ENCODE measurements at regions not wholly inside any gene's neighbourhood (a gene's known extent, or its start where the extent isn't known, plus 50 kb on each side); places are given as distances from the start of the nearest gene placed in this dataset.
"Not testable (repeated sequence)": the region's sequence is repeated elsewhere in the genome, so short reads cannot be mapped to it uniquely, and the experiment has no call there.

DNA sequence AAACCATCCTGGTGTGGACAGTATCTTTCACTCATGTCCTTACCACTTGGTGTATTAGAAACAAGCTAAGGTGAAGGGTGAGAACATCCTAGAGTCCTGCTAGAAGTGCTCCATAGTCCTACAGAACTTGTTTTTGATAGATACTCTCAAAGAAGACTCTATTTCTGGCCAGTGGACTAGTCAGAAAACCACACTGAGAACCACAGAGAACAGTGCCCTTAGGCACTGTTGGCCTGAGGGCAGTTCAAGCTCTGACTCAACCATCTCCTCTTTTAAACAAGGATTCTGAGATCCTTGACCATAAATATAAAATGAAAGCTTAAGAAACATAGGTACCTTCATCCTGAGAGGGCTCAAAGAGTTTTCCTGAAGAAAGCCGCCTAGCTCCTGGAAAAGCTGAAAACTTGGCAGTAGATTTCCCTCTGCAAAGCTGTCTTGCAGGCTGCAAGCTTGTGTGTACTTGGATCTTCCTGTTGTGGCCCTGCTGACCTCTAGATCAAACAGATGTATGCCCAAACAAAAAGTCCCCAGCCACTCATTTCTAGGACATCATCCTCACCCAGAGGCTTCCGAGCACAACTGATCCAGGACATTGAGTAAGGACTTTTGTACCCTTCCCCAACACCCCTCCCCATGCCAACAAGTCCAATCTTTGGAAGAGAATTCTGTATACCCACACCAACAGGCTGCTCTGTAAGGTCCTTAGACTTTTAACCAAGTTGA, 111.6 kb upstream of the CXCL13 start:
- FAIRE-seq = no peak

DNA sequence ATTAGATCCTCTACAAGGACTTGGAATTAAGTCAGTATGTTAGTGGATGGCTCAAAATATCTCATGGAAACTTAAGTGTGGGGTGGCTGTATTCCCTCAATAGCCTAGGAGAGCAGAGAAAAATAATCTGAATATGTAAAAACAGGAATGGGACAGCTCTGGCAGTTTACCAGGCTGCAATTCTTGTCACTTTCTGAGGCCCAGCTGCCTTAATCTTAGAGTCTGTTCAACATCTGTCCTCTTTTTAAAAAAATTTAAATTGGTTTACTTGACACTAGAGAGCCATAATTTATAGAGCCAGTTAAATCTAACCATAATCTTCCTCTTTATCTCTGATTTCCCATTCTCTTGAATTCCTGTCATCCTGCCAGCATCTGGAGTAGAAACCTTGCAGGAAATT, 109.2 kb upstream of the CXCL13 start:
- FAIRE-seq (no peak), DNase-seq (ENCODE audit: extremely low spot score, insufficient read length, low read depth) (no peak)

More for the DNA sequence above, 111.6 kb upstream of the CXCL13 start:
- DNase-seq (ENCODE audit: extremely low spot score, insufficient read length, low read depth) = no peak

- FAIRE-seq (no peak), DNase-seq (ENCODE audit: extremely low spot score, insufficient read length, low read depth) (no peak)
Measured at GRCh38 chr4:77500801-77501200, 104.8 kb upstream of the CXCL13 start.

GRCh38 chr4:77501240-77501639, 104.4 kb upstream of the CXCL13 start:
- DNase-seq (ENCODE audit: extremely low spot score, insufficient read length, low read depth) = no peak
- no peak for FAIRE-seq

DNA sequence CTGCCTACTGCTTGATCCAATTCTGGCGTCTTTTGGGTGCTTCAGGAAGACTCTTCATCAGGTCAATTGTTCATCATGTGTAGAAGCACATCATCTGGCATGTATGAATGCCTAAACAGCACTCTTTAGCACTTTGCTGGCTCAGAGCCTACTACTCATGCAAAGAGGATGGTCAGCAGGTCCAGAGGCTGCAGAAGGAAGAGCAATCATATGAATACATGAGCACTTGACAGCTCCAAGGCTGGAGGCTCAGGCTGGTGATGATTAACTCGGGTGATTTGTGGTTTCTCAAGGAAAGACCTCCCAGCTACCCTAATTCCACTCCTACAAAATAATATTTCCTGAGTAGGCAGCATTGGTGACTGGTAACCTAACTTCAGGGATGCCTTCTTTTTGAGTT, 103.8 kb upstream of the CXCL13 start:
- DNase-seq (ENCODE audit: extremely low spot score, insufficient read length, low read depth) (no peak), FAIRE-seq (no peak)

DNA sequence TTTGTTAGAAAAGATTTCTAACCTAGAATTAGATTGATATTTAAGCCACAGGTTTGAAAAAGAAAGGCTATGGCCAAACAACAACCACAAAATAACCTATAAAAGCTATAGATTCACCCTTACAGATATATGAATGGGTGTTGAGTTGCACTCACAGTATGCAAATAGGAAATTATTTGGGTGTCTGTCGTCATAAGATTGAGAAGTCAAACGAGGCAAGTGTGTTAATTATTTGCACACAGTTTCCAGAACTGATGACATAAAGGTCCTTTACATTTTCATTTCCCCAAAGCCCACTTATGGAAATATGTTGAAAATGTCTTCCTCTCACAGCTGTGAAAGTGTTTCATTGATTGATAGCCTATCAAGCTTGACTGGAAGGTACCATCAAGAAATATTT, 101.2 kb upstream of the CXCL13 start:
- FAIRE-seq (no peak), DNase-seq (ENCODE audit: extremely low spot score, insufficient read length, low read depth) (no peak)

GRCh38 chr4:77505275-77505957, 100.2 kb upstream of the CXCL13 start:
- FAIRE-seq = no peak

DNA sequence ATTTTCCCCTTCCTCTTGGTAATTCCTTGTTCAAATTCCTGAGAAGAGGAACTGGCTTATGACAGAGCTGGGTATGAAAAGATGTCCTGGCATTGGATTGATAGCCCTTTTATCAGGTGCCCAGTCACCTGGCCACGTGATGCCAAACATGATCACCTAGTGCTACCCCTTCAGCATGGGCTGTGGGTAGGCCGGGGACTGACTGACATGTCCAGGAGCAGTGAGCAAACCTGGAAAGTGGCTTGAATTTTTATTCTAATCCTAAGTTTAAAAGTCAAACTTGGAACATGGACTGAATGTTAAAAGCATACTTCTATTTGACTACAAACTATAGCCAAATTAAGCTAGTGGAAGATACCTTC, 99.7 kb upstream of the CXCL13 start:
- FAIRE-seq (no peak), DNase-seq (ENCODE audit: extremely low spot score, insufficient read length, low read depth) (no peak)

More at GRCh38 chr4:77505275-77505957, 100.2 kb upstream of the CXCL13 start:
- DNase-seq (ENCODE audit: extremely low spot score, insufficient read length, low read depth) = no peak

DNA sequence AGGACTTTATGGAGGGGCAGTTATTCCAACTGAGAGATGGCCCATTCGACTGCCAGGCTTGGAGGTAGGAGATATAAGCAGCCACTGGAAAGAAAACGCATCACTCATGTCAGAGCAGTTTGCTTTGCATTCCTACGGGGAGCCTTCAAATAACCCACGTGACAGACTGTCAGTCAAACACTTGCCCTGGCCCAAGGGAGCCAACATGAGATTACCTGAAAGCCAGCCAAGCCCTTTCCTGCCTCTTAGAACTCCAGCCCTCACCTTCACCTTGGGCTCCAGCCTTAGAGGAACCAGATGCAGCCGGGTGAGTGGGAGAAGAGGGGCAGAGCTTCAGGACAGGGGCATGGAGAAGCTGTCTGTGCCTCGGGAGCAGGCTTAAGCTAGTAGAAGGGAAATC, 95.3 kb upstream of the CXCL13 start:
- FAIRE-seq (no peak), DNase-seq (ENCODE audit: extremely low spot score, insufficient read length, low read depth) (no peak)

DNA sequence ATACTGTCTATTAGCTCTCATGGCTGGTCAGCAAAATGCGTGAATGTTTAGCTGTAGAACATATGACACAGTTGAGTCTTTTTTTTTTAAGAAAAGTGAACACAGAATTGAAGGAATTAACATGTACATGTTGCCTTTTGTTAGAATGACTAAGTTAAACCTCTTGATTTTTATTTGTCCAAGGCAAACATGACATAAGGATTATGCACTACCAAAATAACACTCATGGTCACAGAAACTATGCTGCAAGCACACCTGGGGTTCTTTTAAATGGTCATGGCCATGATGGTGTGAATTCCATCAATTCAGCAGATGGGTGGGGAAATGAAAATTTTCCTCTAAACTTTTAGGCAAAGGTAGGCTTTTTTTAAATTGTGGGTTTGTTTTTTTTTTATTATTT, 80.1 kb upstream of the CXCL13 start:
- FAIRE-seq = no peak
- no peak for DNase-seq (ENCODE audit: extremely low spot score, insufficient read length, low read depth)

DNA sequence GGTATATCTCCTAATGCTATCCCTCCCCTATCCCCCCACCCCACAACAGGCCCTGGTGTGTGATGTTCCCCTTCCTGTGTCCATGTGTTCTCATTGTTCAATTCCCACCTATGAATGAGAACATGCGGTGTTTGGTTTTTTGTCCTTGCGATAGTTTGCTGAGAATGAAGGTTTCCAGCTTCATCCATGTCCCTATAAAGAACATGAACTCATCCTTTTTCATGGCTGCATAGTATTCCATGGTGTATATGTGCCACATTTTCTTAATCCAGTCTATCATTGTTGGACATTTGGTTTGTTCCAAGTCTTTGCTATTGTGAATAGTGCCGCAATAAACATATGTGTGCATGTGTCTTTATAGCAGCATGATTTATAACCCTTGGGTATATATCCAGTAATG, 77.7 kb upstream of the CXCL13 start:
- FAIRE-seq; DNase-seq (ENCODE audit: extremely low spot score, insufficient read length, low read depth): not testable (repeated sequence)

DNA sequence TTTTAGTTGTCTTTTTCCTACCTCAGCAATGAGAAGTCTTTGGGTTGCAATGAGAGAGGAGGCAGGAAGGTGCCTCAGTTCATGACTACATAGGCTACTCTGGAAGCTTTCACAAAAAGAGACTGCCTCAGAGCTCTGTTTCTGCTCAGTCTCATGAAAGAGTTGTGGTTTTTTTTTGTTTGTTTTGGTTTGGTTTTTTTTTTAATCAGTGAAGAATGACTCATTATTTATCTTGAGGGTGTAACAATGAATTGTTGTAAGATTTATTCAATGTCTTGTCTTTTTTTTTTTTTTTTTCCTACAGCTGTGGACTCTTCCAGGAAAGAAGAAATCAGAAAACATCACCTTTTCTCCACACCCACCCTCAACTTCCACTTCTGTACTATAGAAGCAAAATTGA, 67.5 kb upstream of the CXCL13 start:
- DNase-seq (ENCODE audit: extremely low spot score, insufficient read length, low read depth) (no peak), FAIRE-seq (no peak)

GRCh38 chr4:77538574-77539157, 67.0 kb upstream of the CXCL13 start:
- FAIRE-seq = no peak
- DNase-seq (ENCODE audit: extremely low spot score, insufficient read length, low read depth) = no peak
